Right lobe of liver (tissue), 4 donors: ENCODE measurements at regions not wholly inside any gene's neighbourhood (a gene's known extent, or its start where the extent isn't known, plus 50 kb on each side); places are given as distances from the start of the nearest gene placed in this dataset.

Experiments
- POLR2A ChIP-seq: fragments of 450-650 bp; IDR thresholded peaks from one replicate; pipeline ENCODE4 v1.6.1; 2017; ENCODE audit warnings: antibody characterized with exemption, mild to moderate bottlenecking
- TF ChIP-seq, protein P1 (sequence below), 4 donors: fragments of 200-600 bp in 3 of 4; fragments of 450-650 bp in 1 of 4; IDR thresholded peaks; one replicate each; pipeline versions ENCODE4 v1.5.1 to v1.8.0; 2016 to 2022; ENCODE audit warnings: antibody characterized with exemption in 4 of 4, mild to moderate bottlenecking in 2 of 4
- donor health status: DM: no; HTN: no; CAD: no.
- donor health status: DM: no; HTN: no; CAD: no.
- donor health status: DM: no; HTN: yes; CAD: no.

GRCh38 chr2:221680548-221680947 is 108.4 kb upstream of the EPHA4 start:
- no peak for TF ChIP-seq POLR2A
- TF ChIP-seq, protein P1, sequence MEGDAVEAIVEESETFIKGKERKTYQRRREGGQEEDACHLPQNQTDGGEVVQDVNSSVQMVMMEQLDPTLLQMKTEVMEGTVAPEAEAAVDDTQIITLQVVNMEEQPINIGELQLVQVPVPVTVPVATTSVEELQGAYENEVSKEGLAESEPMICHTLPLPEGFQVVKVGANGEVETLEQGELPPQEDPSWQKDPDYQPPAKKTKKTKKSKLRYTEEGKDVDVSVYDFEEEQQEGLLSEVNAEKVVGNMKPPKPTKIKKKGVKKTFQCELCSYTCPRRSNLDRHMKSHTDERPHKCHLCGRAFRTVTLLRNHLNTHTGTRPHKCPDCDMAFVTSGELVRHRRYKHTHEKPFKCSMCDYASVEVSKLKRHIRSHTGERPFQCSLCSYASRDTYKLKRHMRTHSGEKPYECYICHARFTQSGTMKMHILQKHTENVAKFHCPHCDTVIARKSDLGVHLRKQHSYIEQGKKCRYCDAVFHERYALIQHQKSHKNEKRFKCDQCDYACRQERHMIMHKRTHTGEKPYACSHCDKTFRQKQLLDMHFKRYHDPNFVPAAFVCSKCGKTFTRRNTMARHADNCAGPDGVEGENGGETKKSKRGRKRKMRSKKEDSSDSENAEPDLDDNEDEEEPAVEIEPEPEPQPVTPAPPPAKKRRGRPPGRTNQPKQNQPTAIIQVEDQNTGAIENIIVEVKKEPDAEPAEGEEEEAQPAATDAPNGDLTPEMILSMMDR (IDR thresholded peaks at IDR 0.05) = no peak
